ENCODE measurements at regions not wholly inside any gene's neighbourhood (a gene's known extent, or its start where the extent isn't known, plus 50 kb on each side); places are given as distances from the start of the nearest gene placed in this dataset.

GRCh38 chr2:21748501-21748900 is 624.7 kb downstream of the TDRD15 start:
- no peak for ATAC-seq (ENCODE audit: insufficient read depth, low read depth)
- H4K20me1 ChIP-seq (ENCODE audit: insufficient read depth, low read length): no peaks in the 10 kb centered on the region
- H3K27me3 ChIP-seq (ENCODE audit: insufficient read depth, low read length, poor library complexity): no peaks in the 10 kb centered on the region
- H3K4me3 ChIP-seq (ENCODE audit: low read depth in 1 of 2, low read length in 2 of 2): no peak overlapping the region
- H3K27ac ChIP-seq (ENCODE audit: low read length): no peak overlapping the region
- no peak overlapping the region for H3K4me2 ChIP-seq (ENCODE audit: insufficient read depth, low read length)
- no peaks in the 10 kb centered on the region for H3K36me3 ChIP-seq (ENCODE audit: insufficient read depth, low read length)
- H3K4me1 ChIP-seq (ENCODE audit: insufficient read depth, low read length): no peaks in the 10 kb centered on the region
- TF ChIP-seq EZH2 (IDR thresholded peaks at IDR 0.05; ENCODE audit: borderline replicate concordance, low read depth, low read length, severe bottlenecking) (no peak), CTCF (IDR thresholded peaks at IDR 0.05; ENCODE audit: borderline replicate concordance, extremely low read depth, low read length, poor library complexity, severe bottlenecking) (no peak)
- no peak overlapping the region for H3K9ac ChIP-seq (ENCODE audit: low read depth, low read length)
- H3K79me2 ChIP-seq (ENCODE audit: insufficient read depth, low read length): no peaks in the 10 kb centered on the region
- no peak for DNase-seq
- H3K9me3 ChIP-seq (ENCODE audit: insufficient read depth, low read length, severe bottlenecking): no peaks in the 10 kb centered on the region
- no peak overlapping the region for H2AFZ ChIP-seq (ENCODE audit: low read depth, low read length)

DNA sequence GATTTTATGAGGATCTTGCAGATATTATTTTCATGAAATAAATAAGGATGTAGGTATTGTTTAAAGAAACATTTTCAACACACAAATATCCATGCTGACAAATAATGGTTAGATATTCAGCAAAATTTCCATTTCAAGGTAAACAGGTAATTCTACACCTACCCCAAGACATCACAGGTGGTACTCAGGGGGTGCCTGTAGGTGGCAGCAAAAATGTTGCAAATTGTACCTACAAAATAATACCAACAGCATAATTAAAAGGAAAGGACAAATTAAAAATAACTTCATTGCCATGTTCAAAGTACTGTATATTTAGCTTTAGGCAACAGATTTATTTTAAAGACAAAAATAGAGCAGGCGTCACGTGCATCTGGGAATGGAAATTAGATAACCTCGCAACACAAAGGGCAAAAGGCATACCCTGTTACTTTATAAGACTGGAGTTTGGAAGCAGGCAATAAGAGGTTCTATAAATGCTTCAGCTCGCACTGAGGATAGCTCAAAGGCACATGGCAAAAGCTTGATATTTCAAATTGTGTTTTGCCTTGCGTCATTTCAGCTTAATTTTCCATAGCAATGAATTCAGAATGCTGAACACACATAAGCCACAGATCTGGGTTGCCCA is 630.5 kb downstream of the TDRD15 start:
- no peak overlapping the region for H3K4me3 ChIP-seq (ENCODE audit: low read depth in 1 of 2, low read length in 2 of 2)
- H3K27me3 ChIP-seq (ENCODE audit: insufficient read depth, low read length, poor library complexity): no peaks in the 10 kb centered on the region
- H2AFZ ChIP-seq (ENCODE audit: low read depth, low read length): no peak overlapping the region
- H3K9ac ChIP-seq (ENCODE audit: low read depth, low read length): no peak overlapping the region
- TF ChIP-seq CTCF (IDR thresholded peaks at IDR 0.05; ENCODE audit: borderline replicate concordance, extremely low read depth, low read length, poor library complexity, severe bottlenecking): no peak
- no peak for TF ChIP-seq EZH2 (IDR thresholded peaks at IDR 0.05; ENCODE audit: borderline replicate concordance, low read depth, low read length, severe bottlenecking)
- no peaks in the 10 kb centered on the region for H3K79me2 ChIP-seq (ENCODE audit: insufficient read depth, low read length)
- no peak for DNase-seq
- no peak overlapping the region for H3K4me2 ChIP-seq (ENCODE audit: insufficient read depth, low read length)
- H3K4me1 ChIP-seq (ENCODE audit: insufficient read depth, low read length): no peaks in the 10 kb centered on the region
- no peak overlapping the region for H3K27ac ChIP-seq (ENCODE audit: low read length)
- H3K9me3 ChIP-seq (ENCODE audit: insufficient read depth, low read length, severe bottlenecking): no peaks in the 10 kb centered on the region
- no peaks in the 10 kb centered on the region for H4K20me1 ChIP-seq (ENCODE audit: insufficient read depth, low read length)
- no peak for ATAC-seq (ENCODE audit: insufficient read depth, low read depth)
- H3K36me3 ChIP-seq (ENCODE audit: insufficient read depth, low read length): no peaks in the 10 kb centered on the region

DNA sequence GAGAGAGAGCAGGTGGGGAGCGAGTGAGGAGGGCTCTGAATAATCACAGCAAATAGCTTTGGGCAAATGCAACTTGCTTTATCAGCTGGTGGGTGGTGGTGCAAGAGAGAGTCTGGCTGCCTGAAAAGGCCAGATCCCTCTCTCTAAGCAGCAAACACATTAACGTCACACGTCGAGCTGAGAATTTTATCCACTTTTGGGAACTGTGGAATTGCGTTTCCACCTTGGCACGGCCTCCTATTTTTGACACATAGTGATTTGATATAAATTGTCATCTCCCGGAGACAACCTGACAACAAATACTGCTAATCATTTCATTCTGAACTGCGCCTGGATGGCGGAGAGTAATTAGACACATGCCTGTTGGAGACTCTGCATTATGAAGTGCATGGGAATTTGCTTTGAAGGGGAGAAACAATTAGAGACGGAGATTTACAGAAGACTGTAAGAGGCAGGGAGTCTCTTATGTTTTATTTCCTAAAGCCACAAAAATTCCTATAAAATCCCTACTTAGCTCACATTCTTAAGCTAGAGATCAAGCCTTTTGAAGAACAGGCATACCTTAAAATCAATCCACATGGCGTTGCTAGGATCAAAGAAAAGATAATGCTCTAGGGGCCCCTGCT is 634.1 kb downstream of the TDRD15 start:
- Histone ChIP-seq H2AFZ (ENCODE audit: low read depth, low read length) (no peak overlapping the region), H3K4me2 (ENCODE audit: insufficient read depth, low read length) (no peak overlapping the region), H3K27ac (ENCODE audit: low read length) (no peak overlapping the region), H3K36me3 (ENCODE audit: insufficient read depth, low read length) (no peaks in the 10 kb centered on the region), H3K9ac (ENCODE audit: low read depth, low read length) (no peak overlapping the region), H4K20me1 (ENCODE audit: insufficient read depth, low read length) (no peaks in the 10 kb centered on the region), H3K27me3 (ENCODE audit: insufficient read depth, low read length, poor library complexity) (no peaks in the 10 kb centered on the region), H3K9me3 (ENCODE audit: insufficient read depth, low read length, severe bottlenecking) (no peaks in the 10 kb centered on the region), H3K4me1 (ENCODE audit: insufficient read depth, low read length) (no peaks in the 10 kb centered on the region), H3K79me2 (ENCODE audit: insufficient read depth, low read length) (no peaks in the 10 kb centered on the region), H3K4me3 (ENCODE audit: low read depth in 1 of 2, low read length in 2 of 2) (no peak overlapping the region)
- no peak for DNase-seq
- TF ChIP-seq CTCF (IDR thresholded peaks at IDR 0.05; ENCODE audit: borderline replicate concordance, extremely low read depth, low read length, poor library complexity, severe bottlenecking) (no peak), EZH2 (IDR thresholded peaks at IDR 0.05; ENCODE audit: borderline replicate concordance, low read depth, low read length, severe bottlenecking) (no peak)
- ATAC-seq (ENCODE audit: insufficient read depth, low read depth): no peak

Measured in DND-41 (cell line).